ENCODE measurements at regions not wholly inside any gene's neighbourhood (a gene's known extent, or its start where the extent isn't known, plus 50 kb on each side); places are given as distances from the start of the nearest gene placed in this dataset.

DNA sequence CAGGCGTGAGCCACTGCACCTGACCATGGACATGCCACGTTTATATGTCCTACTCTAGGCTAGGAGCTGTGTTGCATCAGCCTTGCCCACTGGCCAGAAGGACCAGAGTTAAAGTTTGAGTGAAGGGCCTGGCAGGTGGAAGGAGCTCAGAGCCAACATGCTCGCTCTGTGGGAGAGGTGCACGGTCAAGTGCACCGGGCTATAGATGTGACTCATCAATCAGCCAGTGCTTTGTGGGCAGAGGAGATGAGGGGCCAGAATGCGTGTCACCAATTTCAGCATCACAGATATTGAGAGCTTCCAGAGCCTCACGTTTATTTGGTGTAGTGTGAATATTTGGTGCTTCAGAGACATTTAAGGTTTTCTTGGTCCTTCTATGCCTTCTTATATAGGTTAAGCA is 137.3 kb upstream of the KBTBD8 start:
- H3K27ac ChIP-seq, result no peak overlapping the region
- TF ChIP-seq CTCF (conservative IDR thresholded peaks at IDR 0.05), result no peak

DNA sequence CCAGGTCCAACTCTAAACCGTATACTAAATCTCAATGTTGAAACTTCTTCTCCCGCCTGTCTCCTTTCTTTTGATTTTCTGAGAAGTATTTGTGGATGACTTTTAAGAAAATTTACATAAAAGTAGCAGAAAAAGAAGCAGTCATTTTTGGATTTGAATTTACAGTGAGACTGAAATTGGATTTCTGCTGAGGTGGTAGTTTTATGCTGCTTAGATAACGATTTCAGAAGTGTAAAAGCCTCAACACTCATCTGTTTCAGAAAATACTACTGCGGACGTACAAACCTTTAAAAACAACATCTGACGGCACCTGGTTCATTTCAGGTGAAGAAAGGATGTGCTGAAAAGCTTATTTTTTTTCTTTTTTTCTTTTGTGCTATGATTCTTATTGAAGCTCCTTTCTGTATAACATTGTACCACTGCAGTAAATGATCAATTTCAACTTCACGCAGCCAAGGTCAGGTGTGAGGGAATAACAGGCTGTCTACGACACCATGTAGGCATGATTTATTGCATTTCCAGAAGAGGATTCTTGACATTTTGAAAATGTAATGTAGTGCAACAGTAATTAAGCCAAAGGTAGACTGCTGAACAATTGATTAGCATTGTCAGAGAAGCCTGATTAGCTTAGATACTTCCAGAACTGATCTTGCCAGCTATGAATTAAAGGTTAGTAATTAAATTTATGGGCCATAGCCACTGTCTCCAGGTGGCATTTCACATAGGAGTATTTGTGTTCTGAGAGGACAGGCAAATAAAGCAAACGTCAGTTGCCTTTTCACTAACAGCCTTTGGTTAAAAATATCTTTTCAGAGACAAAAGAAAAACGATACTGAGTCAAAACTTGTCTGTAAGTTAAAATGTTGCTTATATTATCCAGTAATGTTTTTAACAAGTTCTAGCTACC is 134.6 kb upstream of the KBTBD8 start:
- no peak overlapping the region for H3K27ac ChIP-seq

DNA sequence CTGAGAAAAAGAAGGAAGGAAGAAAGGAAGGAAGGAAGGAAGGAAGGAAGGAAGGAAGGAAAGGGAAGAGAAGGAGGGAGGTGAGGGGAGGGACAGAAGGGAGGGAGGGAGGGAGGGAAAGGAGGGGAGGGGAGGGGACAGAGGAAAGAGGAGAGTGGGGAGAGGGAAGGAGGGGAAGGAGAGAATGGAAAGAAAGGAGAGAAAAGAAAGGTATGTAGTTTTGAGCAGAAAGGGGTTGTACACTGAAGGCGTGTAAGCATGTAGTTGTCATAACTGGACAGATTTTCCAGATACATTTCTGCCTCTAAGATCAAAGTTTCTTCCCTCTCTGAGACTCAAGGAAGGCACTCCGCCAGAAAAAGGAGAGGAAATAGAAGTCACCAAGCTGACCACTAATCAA is 113.4 kb upstream of the KBTBD8 start:
- H3K27ac ChIP-seq, result no peak overlapping the region
- TF ChIP-seq CTCF (conservative IDR thresholded peaks at IDR 0.05), result no peak

More for the DNA sequence above, 134.6 kb upstream of the KBTBD8 start:
- no peak for TF ChIP-seq CTCF (conservative IDR thresholded peaks at IDR 0.05)

DNA sequence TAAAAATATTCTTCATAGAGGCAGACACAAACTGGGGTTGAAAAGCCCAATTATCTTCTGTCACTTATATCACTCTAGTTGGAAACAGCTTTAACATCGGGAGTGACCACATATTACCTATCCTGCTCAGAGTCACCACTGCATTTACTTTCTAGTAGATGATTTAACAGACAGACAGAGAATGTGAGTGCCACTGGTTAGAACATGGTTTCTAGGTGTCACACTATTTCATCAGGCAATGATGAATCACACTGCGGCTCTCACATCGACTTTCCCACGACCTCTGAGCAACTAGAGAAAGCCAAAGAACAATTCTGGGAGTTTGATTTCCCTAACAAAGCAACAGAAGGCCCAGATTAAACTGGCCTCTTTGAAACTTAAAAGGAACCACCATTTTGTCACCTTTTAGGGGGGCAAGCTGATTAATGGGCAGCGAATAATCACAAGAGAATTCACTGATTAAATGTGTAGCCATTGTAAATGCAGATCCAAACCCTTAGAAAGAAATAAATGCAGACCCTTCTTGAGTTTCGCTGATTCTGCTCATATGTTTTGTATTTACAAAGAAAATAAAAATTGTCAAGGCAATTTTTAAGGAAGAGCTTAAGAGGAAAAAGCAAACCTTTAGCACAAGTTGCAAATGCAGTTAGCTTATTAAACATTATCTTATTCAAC is 112.6 kb upstream of the KBTBD8 start:
- no peak for TF ChIP-seq CTCF (conservative IDR thresholded peaks at IDR 0.05)
- no peak overlapping the region for H3K27ac ChIP-seq

DNA sequence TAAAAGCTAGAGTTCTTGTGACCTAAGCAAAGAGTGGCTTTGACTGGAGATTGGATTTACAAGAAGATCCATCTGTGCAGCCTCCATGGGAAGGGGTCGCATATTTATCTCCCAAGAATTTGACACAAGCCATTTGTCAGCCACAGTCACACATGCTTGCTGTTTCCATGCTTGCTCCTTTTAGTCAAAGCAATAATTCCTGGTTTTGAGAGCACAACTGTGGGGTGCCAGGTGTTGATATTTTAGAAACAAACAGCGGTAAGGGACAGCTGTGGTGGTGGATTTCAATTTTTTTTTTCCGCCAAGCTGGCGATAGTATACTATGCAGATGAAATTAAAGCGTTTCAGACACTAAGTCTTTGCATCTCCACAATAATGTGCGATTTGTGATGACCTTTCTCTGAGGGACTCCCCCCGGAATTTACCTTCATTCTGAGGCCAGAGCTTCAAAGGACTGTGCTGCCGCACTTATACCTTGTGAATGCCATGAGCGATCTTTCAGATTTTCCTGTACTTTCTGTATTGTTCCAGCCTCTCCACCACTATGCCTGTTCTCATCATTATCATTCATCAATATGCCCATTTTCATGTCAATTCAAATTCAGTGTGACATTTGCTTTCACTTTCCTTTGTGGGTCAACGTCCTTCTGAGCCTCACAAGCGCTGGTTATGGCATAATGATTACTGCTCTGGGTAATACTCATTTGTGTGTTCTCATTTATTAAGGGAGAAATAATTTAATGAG is 108.2 kb upstream of the KBTBD8 start:
- no peak overlapping the region for H3K27ac ChIP-seq

GRCh38 chr3:66898155-66898554 is 100.0 kb upstream of the KBTBD8 start:
- no peak for TF ChIP-seq CTCF (conservative IDR thresholded peaks at IDR 0.05)
- H3K27ac ChIP-seq, result no peak overlapping the region

More for the DNA sequence above, 108.2 kb upstream of the KBTBD8 start:
- TF ChIP-seq CTCF (conservative IDR thresholded peaks at IDR 0.05), result no peak

- TF ChIP-seq CTCF (conservative IDR thresholded peaks at IDR 0.05), result no peak
- H3K27ac ChIP-seq, result no peak overlapping the region
Measured at GRCh38 chr3:66904336-66904735, 93.8 kb upstream of the KBTBD8 start.

Data from VCaP (cell line).